ENCODE measurements at regions not wholly inside any gene's neighbourhood (a gene's known extent, or its start where the extent isn't known, plus 50 kb on each side); places are given as distances from the start of the nearest gene placed in this dataset.

DNA sequence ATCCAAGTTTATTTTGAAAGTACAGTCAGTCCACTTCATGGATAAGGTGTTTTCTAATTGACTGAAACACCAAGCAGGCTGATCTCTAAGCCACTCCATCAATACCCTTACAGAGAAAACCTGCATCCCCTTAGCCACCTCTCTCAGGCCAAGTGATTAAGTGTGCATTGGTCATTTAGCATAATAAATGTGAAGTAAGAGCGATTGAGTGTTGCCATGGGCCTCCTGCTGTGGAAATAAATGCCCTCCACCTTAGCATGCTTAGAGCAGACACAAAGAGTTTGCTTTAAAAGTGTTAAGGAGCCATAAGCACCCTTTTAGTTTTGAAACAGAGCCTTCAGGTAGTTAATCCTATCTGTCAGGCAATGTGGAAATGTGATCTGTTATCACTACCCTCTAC, 386.5 kb downstream of the GPAT3 start:
- H3K36me3 ChIP-seq (ENCODE audit: low read depth): no peaks in the 10 kb centered on the region
- no peaks in the 10 kb centered on the region for H3F3A ChIP-seq (ENCODE audit: insufficient read depth)
- in situ Hi-C loops (cut with MboI): no loop called here
- 41 to 52% methylated on average over 1 of the region's 1 CpG for WGBS, 2 experiments (ENCODE audit: low coverage in 1 of 2, low lambda C conversion rate in 2 of 2, missing lambda C conversion rate in 2 of 2)
- no peaks in the 10 kb centered on the region for H3K9me2 ChIP-seq (ENCODE audit: insufficient read depth)
- no peaks in the 10 kb centered on the region for H3K9me3 ChIP-seq (ENCODE audit: low read depth)
- no peaks in the 10 kb centered on the region for H3K79me2 ChIP-seq (ENCODE audit: insufficient read depth)
- no peaks in the 10 kb centered on the region for H3K4me1 ChIP-seq (ENCODE audit: insufficient read depth)
- no peak overlapping the region for H3K27ac ChIP-seq
- DNase-seq: no peak
- no peak overlapping the region for H3K9ac ChIP-seq
- no peak for TF ChIP-seq EZH2phosphoT487 (IDR thresholded peaks at IDR 0.05; ENCODE audit: insufficient read depth, low read depth)
- TF ChIP-seq EZH2 (IDR thresholded peaks at IDR 0.05; ENCODE audit: insufficient read depth, poor library complexity, severe bottlenecking): no peak
- no peaks in the 10 kb centered on the region for H3K27me3 ChIP-seq (replicated peaks; ENCODE audit: insufficient read depth)
- H3K4me3 ChIP-seq: no peak overlapping the region
- H2AFZ ChIP-seq: 0 out of 2 replicates have a peak overlapping the region, but pooled peaks have one; percentile 28
- H3K4me2 ChIP-seq (ENCODE audit: unreplicated experiment): no peak overlapping the region
- no peaks in the 10 kb centered on the region for H4K20me1 ChIP-seq (ENCODE audit: insufficient read depth)

GRCh38 chr4:83921124-83921523, 385.2 kb downstream of the GPAT3 start:
- Histone ChIP-seq H3K9ac (no peak overlapping the region), H3K79me2 (ENCODE audit: insufficient read depth) (no peaks in the 10 kb centered on the region), H3K36me3 (ENCODE audit: low read depth) (no peaks in the 10 kb centered on the region), H4K20me1 (ENCODE audit: insufficient read depth) (no peaks in the 10 kb centered on the region), H2AFZ (no peak overlapping the region), H3K9me2 (ENCODE audit: insufficient read depth) (no peaks in the 10 kb centered on the region), H3K4me3 (no peak overlapping the region), H3K27ac (no peak overlapping the region), H3F3A (ENCODE audit: insufficient read depth) (no peaks in the 10 kb centered on the region), H3K9me3 (ENCODE audit: low read depth) (no peaks in the 10 kb centered on the region), H3K27me3 (replicated peaks; ENCODE audit: insufficient read depth) (no peaks in the 10 kb centered on the region), H3K4me2 (ENCODE audit: unreplicated experiment) (no peak overlapping the region), H3K4me1 (ENCODE audit: insufficient read depth) (no peaks in the 10 kb centered on the region)
- TF ChIP-seq EZH2 (IDR thresholded peaks at IDR 0.05; ENCODE audit: insufficient read depth, poor library complexity, severe bottlenecking): no peak
- no peak for TF ChIP-seq EZH2phosphoT487 (IDR thresholded peaks at IDR 0.05; ENCODE audit: insufficient read depth, low read depth)
- in situ Hi-C loops (cut with MboI): no loop called here
- 78 to 79% methylated on average over 8 of the region's 8 CpGs for WGBS, 2 experiments (ENCODE audit: low coverage in 1 of 2, low lambda C conversion rate in 2 of 2, missing lambda C conversion rate in 2 of 2)
- DNase-seq: no peak

- no peaks in the 10 kb centered on the region for H3K27me3 ChIP-seq (replicated peaks; ENCODE audit: insufficient read depth)
- no peaks in the 10 kb centered on the region for H3K9me3 ChIP-seq (ENCODE audit: low read depth)
- H3K4me3 ChIP-seq: no peak overlapping the region
- H3K4me2 ChIP-seq (ENCODE audit: unreplicated experiment): no peak overlapping the region
- no peaks in the 10 kb centered on the region for H3F3A ChIP-seq (ENCODE audit: insufficient read depth)
- H3K79me2 ChIP-seq (ENCODE audit: insufficient read depth): no peaks in the 10 kb centered on the region
- no peak for TF ChIP-seq EZH2phosphoT487 (IDR thresholded peaks at IDR 0.05; ENCODE audit: insufficient read depth, low read depth)
- TF ChIP-seq EZH2 (IDR thresholded peaks at IDR 0.05; ENCODE audit: insufficient read depth, poor library complexity, severe bottlenecking): no peak
- no peak overlapping the region for H2AFZ ChIP-seq
- no peak overlapping the region for H3K27ac ChIP-seq
- H3K36me3 ChIP-seq (ENCODE audit: low read depth): no peaks in the 10 kb centered on the region
- WGBS, 2 experiments (ENCODE audit: low coverage in 1 of 2, low lambda C conversion rate in 2 of 2, missing lambda C conversion rate in 2 of 2): 43 to 53% methylated on average over 3 of the region's 3 CpGs
- no peaks in the 10 kb centered on the region for H3K9me2 ChIP-seq (ENCODE audit: insufficient read depth)
- DNase-seq: no peak
- no peaks in the 10 kb centered on the region for H4K20me1 ChIP-seq (ENCODE audit: insufficient read depth)
- no peaks in the 10 kb centered on the region for H3K4me1 ChIP-seq (ENCODE audit: insufficient read depth)
- H3K9ac ChIP-seq: no peak overlapping the region
- in situ Hi-C loops (cut with MboI): no loop called here
Observed at GRCh38 chr4:83920375-83920774, 384.5 kb downstream of the GPAT3 start.

DNA sequence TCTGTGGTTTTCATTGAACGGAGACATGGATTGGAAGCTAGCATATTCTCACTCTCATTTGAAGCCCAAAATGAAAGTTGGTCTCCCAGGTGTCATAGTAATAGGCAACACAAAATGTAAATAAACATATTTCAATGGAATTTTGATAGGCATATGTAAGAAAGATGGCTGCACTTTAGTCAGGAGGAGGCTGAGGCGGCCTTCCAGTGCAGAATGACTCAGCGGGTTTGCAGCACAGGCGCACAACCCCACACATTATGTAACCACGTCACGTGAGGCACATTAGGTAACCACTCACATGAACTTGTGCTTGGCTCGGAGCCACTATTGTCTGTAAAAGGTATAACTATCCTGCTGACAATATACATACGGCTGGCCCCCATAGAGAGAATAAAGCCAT, 381.7 kb downstream of the GPAT3 start:
- in situ Hi-C loops (cut with MboI): no loop called here
- no peak for DNase-seq
- H3K4me2 ChIP-seq (ENCODE audit: unreplicated experiment): no peak overlapping the region
- H3K27me3 ChIP-seq (replicated peaks; ENCODE audit: insufficient read depth): no peaks in the 10 kb centered on the region
- H3K36me3 ChIP-seq (ENCODE audit: low read depth): no peaks in the 10 kb centered on the region
- H3K9me3 ChIP-seq (ENCODE audit: low read depth): no peaks in the 10 kb centered on the region
- no peaks in the 10 kb centered on the region for H3F3A ChIP-seq (ENCODE audit: insufficient read depth)
- no peaks in the 10 kb centered on the region for H3K4me1 ChIP-seq (ENCODE audit: insufficient read depth)
- H3K79me2 ChIP-seq (ENCODE audit: insufficient read depth): no peaks in the 10 kb centered on the region
- WGBS, 2 experiments (ENCODE audit: low coverage in 1 of 2, low lambda C conversion rate in 2 of 2, missing lambda C conversion rate in 2 of 2): 65 to 71% methylated on average over 8 of the region's 8 CpGs
- H4K20me1 ChIP-seq (ENCODE audit: insufficient read depth): no peaks in the 10 kb centered on the region
- H3K4me3 ChIP-seq: no peak overlapping the region
- H3K27ac ChIP-seq: no peak overlapping the region
- TF ChIP-seq EZH2 (IDR thresholded peaks at IDR 0.05; ENCODE audit: insufficient read depth, poor library complexity, severe bottlenecking) (no peak), EZH2phosphoT487 (IDR thresholded peaks at IDR 0.05; ENCODE audit: insufficient read depth, low read depth) (no peak)
- no peak overlapping the region for H2AFZ ChIP-seq
- no peak overlapping the region for H3K9ac ChIP-seq
- no peaks in the 10 kb centered on the region for H3K9me2 ChIP-seq (ENCODE audit: insufficient read depth)

DNA sequence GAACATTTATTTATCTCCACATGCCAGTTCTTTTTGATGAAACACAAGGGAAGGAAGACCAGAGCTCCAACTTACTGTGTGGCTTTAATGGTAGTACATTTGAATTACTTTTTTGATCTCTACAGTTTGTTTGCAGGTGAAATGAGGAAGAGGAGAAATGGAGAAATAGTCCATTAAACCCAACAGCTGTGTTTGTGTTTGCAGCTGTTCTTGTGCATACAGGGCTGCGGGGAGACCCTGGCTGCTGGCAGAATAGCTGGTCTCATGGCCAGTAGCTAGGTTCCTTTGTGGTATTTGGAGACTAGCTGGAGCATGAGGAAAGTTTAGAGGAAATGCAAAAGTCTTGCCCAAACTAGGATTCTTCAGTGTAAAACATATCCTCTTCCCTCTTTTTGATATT, 374.8 kb downstream of the GPAT3 start:
- H3K9ac ChIP-seq: no peak overlapping the region
- no peaks in the 10 kb centered on the region for H3K9me2 ChIP-seq (ENCODE audit: insufficient read depth)
- H3K36me3 ChIP-seq (ENCODE audit: low read depth): no peaks in the 10 kb centered on the region
- H3K9me3 ChIP-seq (ENCODE audit: low read depth): no peaks in the 10 kb centered on the region
- H3F3A ChIP-seq (ENCODE audit: insufficient read depth): no peaks in the 10 kb centered on the region
- H3K4me2 ChIP-seq (ENCODE audit: unreplicated experiment): no peak overlapping the region
- WGBS, 2 experiments (ENCODE audit: low coverage in 1 of 2, low lambda C conversion rate in 2 of 2, missing lambda C conversion rate in 2 of 2): 50 to 64% methylated on average over 1 of the region's 1 CpG
- no peak for DNase-seq
- no peak overlapping the region for H3K4me3 ChIP-seq
- H2AFZ ChIP-seq: no peak overlapping the region
- no peaks in the 10 kb centered on the region for H4K20me1 ChIP-seq (ENCODE audit: insufficient read depth)
- H3K4me1 ChIP-seq (ENCODE audit: insufficient read depth): peaks cover 7% of the 10 kb centered on the region
- in situ Hi-C loops (cut with MboI): no loop called here
- TF ChIP-seq EZH2phosphoT487 (IDR thresholded peaks at IDR 0.05; ENCODE audit: insufficient read depth, low read depth): no peak
- no peaks in the 10 kb centered on the region for H3K79me2 ChIP-seq (ENCODE audit: insufficient read depth)
- no peaks in the 10 kb centered on the region for H3K27me3 ChIP-seq (replicated peaks; ENCODE audit: insufficient read depth)
- H3K27ac ChIP-seq: no peak overlapping the region
